HepG2 (cell line): ENCODE measurements at regions not wholly inside any gene's neighbourhood (a gene's known extent, or its start where the extent isn't known, plus 50 kb on each side); places are given as distances from the start of the nearest gene placed in this dataset.

Experiments
- AHR ChIP-seq: IDR thresholded peaks from 2 replicates; pipeline ENCODE4 v1.6.1; 2018; ENCODE audit warnings: missing genetic modification reagents, missing compliant biosample characterization
- ASH2L ChIP-seq: fragments of 300-600, 200-600 bp; sonication (generic); IDR thresholded peaks from 2 replicates; pipeline ENCODE4 v1.7.0; 2017; ENCODE audit warnings: low read depth, mild to moderate bottlenecking, moderate library complexity, mixed read lengths, low read length; ENCODE audit not compliant: insufficient read length
- BRCA1 ChIP-seq: sonication (generic); formaldehyde crosslinking; IDR thresholded peaks from 2 replicates; pipeline ENCODE4 v1.4.0; 2020; ENCODE audit warnings: missing genetic modification reagents
- CREB1 ChIP-seq, 2 experiments: fragments of 450-650 bp in 1 of 2; IDR thresholded peaks; 2 replicates each; pipeline ENCODE4 v1.6.1; 2016 to 2017; ENCODE audit warnings: control low read depth in 1 of 2, mild to moderate bottlenecking in 1 of 2, missing compliant biosample characterization in 1 of 2, missing genetic modification characterization in 1 of 2
- FOXA3 ChIP-seq: IDR thresholded peaks from 2 replicates; pipeline ENCODE4 v1.6.1; 2016; ENCODE audit warnings: missing genetic modification reagents, missing compliant biosample characterization
- MED13 ChIP-seq: sonication (generic); formaldehyde crosslinking; IDR thresholded peaks from 2 replicates; pipeline ENCODE4 v1.5.0; 2020; ENCODE audit warnings: missing genetic modification reagents
- MTF1 ChIP-seq: sonication (generic); formaldehyde crosslinking; IDR thresholded peaks from 2 replicates; pipeline ENCODE4 v1.5.0; 2020; ENCODE audit warnings: missing genetic modification reagents
- NRL ChIP-seq: sonication (generic); formaldehyde crosslinking; IDR thresholded peaks from 2 replicates; pipeline ENCODE4 v1.5.0; 2020; ENCODE audit warnings: missing genetic modification reagents, mild to moderate bottlenecking, moderate library complexity, borderline replicate concordance
- PAF1 ChIP-seq: IDR thresholded peaks from 2 replicates; pipeline ENCODE4 v1.6.1; 2016; ENCODE audit warnings: missing genetic modification reagents, missing compliant biosample characterization
- TCF7L2 ChIP-seq: IDR thresholded peaks from 2 replicates; pipeline ENCODE4 v1.6.1; 2011; ENCODE audit warnings: mild to moderate bottlenecking, low read depth, low read length, moderate library complexity
- ZFP36L2 ChIP-seq: sonication (generic); formaldehyde crosslinking; IDR thresholded peaks from 2 replicates; pipeline ENCODE4 v1.4.0; 2020; ENCODE audit warnings: missing genetic modification reagents
- ZNF234 ChIP-seq: sonication (generic); formaldehyde crosslinking; conservative IDR thresholded peaks from 2 replicates; pipeline ENCODE4 v1.5.1; 2020; ENCODE audit warnings: mild to moderate bottlenecking, missing genetic modification reagents
- ZNF343 ChIP-seq: sonication (generic); formaldehyde crosslinking; IDR thresholded peaks from 2 replicates; pipeline ENCODE4 v1.4.0; 2020; ENCODE audit warnings: mild to moderate bottlenecking, missing genetic modification reagents
- ZNF563 ChIP-seq: sonication (generic); formaldehyde crosslinking; IDR thresholded peaks from 2 replicates; pipeline ENCODE4 v1.8.0; 2022; ENCODE audit warnings: mild to moderate bottlenecking, moderate library complexity, missing genetic modification reagents
- ZNF672 ChIP-seq: sonication (generic); formaldehyde crosslinking; IDR thresholded peaks from 2 replicates; pipeline ENCODE4 v1.8.1; 2022; ENCODE audit warnings: missing genetic modification reagents
- TF ChIP-seq, protein P1 (sequence below): sonication (generic); formaldehyde crosslinking; IDR thresholded peaks from 2 replicates; pipeline ENCODE4 v1.5.0; 2020; ENCODE audit warnings: missing genetic modification reagents
- TF ChIP-seq, protein P2 (sequence below): sonication (generic); formaldehyde crosslinking; IDR thresholded peaks from 2 replicates; pipeline ENCODE4 v1.4.0; 2020; ENCODE audit warnings: missing genetic modification reagents
- TF ChIP-seq, protein P3 (sequence below): sonication (generic); formaldehyde crosslinking; conservative IDR thresholded peaks from 2 replicates; pipeline ENCODE4 v1.4.0; 2020; ENCODE audit warnings: missing genetic modification reagents
- TF ChIP-seq, protein P4 (sequence below), 2 experiments: fragments of 450-650 bp in 1 of 2; sonication (generic) in 1 of 2; formaldehyde crosslinking in 1 of 2; IDR thresholded peaks; 2 replicates each; pipeline versions ENCODE4 v1.6.1 to v1.8.0; 2016 to 2022; ENCODE audit warnings: antibody characterized with exemption in 1 of 2, mild to moderate bottlenecking in 1 of 2, missing genetic modification reagents in 1 of 2

DNA sequence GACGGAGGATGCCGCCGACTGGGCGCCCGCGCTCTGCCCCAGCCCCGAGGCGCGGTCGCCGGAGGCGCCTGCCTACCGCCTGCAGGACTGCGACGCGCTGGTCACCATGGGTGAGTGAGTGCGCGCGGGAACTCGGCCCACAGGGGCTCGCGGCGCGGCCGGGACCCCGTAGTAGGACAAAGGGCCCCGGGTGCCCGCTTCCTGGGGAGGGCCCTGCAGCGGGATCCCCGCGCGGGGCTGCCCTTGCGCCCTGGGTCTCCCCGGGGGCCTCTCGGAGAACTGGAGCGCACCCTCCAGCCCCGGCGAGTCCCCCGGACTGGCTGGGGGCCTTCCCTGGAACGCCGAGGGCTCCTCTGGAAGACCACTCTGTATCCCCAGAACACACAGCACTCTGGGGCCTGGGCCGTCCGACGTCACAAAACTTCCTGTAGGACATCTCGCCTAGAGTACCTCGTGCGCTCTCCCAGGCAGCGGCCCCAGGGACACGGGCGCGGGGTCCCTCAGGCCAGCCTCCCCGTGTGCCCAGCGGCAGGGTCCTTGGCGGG lies 362.9 kb upstream of the AMELY start (continued):
- TF ChIP-seq CREB1 (IDR thresholded peaks at IDR 0.05) = no peak
- TF ChIP-seq CREB1 (CRISPR knock-in tag; IDR thresholded peaks at IDR 0.05) = no peak
- TF ChIP-seq ZFP36L2 = no peak
- no peak for TF ChIP-seq NRL
- no peak for TF ChIP-seq ZNF343
- no peak for TF ChIP-seq ZNF563 (CRISPR knock-in tag)
- no peak for TF ChIP-seq ZNF234 (CRISPR knock-in tag)
- TF ChIP-seq, protein P1, sequence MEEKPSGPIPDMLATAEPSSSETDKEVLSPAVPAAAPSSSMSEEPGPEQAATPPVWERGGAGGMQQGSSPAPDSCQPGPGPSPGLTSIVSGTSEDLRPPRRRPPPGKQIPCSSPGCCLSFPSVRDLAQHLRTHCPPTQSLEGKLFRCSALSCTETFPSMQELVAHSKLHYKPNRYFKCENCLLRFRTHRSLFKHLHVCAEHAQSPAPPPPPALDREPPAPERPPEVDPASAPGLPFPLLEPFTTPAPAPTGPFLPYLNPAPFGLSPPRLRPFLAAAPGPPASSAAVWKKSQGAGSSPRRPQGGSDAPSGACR (CRISPR knock-in tag) = no peak
- TF ChIP-seq, protein P2, sequence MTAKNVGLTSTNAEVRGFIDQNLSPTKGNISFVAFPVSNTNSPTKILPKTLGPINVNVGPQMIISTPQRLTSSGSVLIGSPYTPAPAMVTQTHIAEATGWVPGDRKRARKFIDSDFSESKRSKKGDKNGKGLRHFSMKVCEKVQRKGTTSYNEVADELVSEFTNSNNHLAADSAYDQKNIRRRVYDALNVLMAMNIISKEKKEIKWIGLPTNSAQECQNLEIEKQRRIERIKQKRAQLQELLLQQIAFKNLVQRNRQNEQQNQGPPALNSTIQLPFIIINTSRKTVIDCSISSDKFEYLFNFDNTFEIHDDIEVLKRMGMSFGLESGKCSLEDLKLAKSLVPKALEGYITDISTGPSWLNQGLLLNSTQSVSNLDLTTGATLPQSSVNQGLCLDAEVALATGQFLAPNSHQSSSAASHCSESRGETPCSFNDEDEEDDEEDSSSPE (CRISPR knock-in tag) = no peak
- no peak for TF ChIP-seq FOXA3 (CRISPR knock-in tag)
- no peak for TF ChIP-seq BRCA1
- no peak for TF ChIP-seq AHR (CRISPR knock-in tag)
- TF ChIP-seq, protein P3, sequence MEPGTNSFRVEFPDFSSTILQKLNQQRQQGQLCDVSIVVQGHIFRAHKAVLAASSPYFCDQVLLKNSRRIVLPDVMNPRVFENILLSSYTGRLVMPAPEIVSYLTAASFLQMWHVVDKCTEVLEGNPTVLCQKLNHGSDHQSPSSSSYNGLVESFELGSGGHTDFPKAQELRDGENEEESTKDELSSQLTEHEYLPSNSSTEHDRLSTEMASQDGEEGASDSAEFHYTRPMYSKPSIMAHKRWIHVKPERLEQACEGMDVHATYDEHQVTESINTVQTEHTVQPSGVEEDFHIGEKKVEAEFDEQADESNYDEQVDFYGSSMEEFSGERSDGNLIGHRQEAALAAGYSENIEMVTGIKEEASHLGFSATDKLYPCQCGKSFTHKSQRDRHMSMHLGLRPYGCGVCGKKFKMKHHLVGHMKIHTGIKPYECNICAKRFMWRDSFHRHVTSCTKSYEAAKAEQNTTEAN = no peak
- no peak for TF ChIP-seq PAF1
- TF ChIP-seq, protein P4, sequence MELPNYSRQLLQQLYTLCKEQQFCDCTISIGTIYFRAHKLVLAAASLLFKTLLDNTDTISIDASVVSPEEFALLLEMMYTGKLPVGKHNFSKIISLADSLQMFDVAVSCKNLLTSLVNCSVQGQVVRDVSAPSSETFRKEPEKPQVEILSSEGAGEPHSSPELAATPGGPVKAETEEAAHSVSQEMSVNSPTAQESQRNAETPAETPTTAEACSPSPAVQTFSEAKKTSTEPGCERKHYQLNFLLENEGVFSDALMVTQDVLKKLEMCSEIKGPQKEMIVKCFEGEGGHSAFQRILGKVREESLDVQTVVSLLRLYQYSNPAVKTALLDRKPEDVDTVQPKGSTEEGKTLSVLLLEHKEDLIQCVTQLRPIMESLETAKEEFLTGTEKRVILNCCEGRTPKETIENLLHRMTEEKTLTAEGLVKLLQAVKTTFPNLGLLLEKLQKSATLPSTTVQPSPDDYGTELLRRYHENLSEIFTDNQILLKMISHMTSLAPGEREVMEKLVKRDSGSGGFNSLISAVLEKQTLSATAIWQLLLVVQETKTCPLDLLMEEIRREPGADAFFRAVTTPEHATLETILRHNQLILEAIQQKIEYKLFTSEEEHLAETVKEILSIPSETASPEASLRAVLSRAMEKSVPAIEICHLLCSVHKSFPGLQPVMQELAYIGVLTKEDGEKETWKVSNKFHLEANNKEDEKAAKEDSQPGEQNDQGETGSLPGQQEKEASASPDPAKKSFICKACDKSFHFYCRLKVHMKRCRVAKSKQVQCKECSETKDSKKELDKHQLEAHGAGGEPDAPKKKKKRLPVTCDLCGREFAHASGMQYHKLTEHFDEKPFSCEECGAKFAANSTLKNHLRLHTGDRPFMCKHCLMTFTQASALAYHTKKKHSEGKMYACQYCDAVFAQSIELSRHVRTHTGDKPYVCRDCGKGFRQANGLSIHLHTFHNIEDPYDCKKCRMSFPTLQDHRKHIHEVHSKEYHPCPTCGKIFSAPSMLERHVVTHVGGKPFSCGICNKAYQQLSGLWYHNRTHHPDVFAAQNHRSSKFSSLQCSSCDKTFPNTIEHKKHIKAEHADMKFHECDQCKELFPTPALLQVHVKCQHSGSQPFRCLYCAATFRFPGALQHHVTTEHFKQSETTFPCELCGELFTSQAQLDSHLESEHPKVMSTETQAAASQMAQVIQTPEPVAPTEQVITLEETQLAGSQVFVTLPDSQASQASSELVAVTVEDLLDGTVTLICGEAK (IDR thresholded peaks at IDR 0.05) = no peak
- TF ChIP-seq, protein P4 (CRISPR knock-in tag; IDR thresholded peaks at IDR 0.05) = no peak
- no peak for TF ChIP-seq TCF7L2
- no peak for TF ChIP-seq MED13
- no peak for TF ChIP-seq ZNF672 (CRISPR knock-in tag)
- no peak for TF ChIP-seq MTF1 (CRISPR knock-in tag)
- TF ChIP-seq ASH2L = no peak
